Activated T-cell treated with anti-CD3 and anti-CD28 coated beads, Interleukin-2, amount 50 U/mL, for 4 hours (primary cell): ENCODE measurements at regions not wholly inside any gene's neighbourhood (a gene's known extent, or its start where the extent isn't known, plus 50 kb on each side); places are given as distances from the start of the nearest gene placed in this dataset.
"Not testable (repeated sequence)": the region's sequence is repeated elsewhere in the genome, so short reads cannot be mapped to it uniquely, and the experiment has no call there.

ENCODE experiments used
- ATAC-seq, 2 donors: fragments of 200-7000 bp; cut with Tn5 transposase; one replicate each; pipeline ENCODE4 v1.10.0; 2021
- DNase-seq: peaks from one replicate; pipeline ENCODE4 v3.0.0-alpha.2; 2020
- H3K27me3 Mint-ChIP-seq: one replicate; pipeline ENCODE4 v1.8.0; 2021; ENCODE audit warnings: low read depth, mixed read lengths
- H3K36me3 Mint-ChIP-seq: one replicate; pipeline ENCODE4 v1.8.0; 2022; ENCODE audit warnings: mixed read lengths; ENCODE audit not compliant: insufficient read depth
- H3K4me1 Mint-ChIP-seq: one replicate; pipeline ENCODE4 v1.8.0; 2021; ENCODE audit warnings: low read depth, mixed read lengths
- H3K4me3 Mint-ChIP-seq: one replicate; pipeline ENCODE4 v1.8.0; 2021; ENCODE audit warnings: mild to moderate bottlenecking, moderate library complexity, mixed read lengths
- H3K9me3 Mint-ChIP-seq: one replicate; pipeline ENCODE4 v1.8.0; 2021; ENCODE audit warnings: mixed read lengths

DNA sequence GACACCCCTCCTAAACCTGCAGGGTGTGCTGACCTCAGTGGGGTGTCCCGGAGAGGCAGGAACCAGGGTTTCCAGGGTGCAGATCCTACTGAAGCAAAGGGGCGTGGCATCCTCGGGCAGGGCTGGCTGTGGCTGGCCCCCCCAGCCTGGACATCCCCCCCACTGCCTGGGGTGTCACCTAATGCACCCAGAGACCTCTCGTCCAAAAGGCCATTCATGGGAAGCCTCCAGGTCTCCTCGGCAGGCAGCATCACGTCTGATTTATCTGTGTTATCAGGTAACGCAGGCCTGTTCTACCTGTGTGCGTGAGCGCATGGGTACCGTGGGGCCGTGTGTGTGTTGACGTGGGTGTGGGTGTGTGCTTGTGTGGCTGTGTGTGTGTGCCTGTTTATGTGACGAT, 210.0 kb downstream of the SHOX start:
- no peak overlapping the region for H3K4me3 Mint-ChIP-seq
- ATAC-seq: no peak
- no peaks in the 10 kb centered on the region for H3K4me1 Mint-ChIP-seq
- no peak for DNase-seq
- H3K27me3 Mint-ChIP-seq: no peaks in the 10 kb centered on the region
- H3K36me3 Mint-ChIP-seq: no peaks in the 10 kb centered on the region
- peaks cover 7% of the 10 kb centered on the region for H3K9me3 Mint-ChIP-seq

DNA sequence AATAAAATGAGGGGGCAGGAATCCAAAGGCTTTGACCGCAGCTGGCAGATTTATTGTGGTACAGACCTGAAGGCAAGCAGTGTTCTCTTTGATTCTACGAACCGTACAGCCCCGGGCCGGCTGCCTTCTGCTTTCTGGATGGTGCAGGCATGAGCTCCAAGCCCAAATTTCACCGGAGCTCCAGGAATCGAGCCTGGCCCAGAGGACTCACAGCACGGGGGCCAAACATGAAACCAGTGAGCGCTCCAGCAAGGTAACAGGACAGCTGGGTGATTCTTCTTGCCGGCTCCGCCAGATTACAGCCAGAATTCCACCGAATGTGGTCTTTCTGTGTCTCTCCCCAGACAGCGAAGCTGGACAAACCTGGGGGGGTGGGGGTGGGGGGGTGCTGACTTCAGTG, 208.1 kb downstream of the SHOX start:
- H3K9me3 Mint-ChIP-seq, H3K4me3 Mint-ChIP-seq, H3K27me3 Mint-ChIP-seq, H3K4me1 Mint-ChIP-seq, H3K36me3 Mint-ChIP-seq, ATAC-seq, DNase-seq: not testable (repeated sequence)

DNA sequence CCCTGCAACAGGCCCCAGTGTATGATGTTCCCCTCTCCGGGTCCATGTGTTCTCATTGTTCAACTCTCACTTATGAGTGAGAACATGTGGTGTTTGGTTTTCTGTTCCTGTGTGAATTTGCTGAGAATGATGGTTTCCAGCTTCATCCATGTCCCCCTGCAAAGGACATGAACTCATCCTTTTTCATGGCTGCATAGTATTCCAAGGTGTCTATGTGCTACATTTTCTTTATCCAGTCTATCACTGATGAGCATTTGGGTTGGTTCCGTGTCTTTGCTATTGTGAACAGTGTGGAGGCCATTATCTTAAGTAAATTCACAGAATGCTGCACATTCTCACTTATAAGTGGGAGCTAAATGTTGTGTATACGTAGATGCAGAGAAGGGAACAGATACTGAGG, 205.3 kb downstream of the SHOX start:
- not testable (repeated sequence) for H3K4me1 Mint-ChIP-seq, DNase-seq, ATAC-seq, H3K27me3 Mint-ChIP-seq, H3K36me3 Mint-ChIP-seq, H3K4me3 Mint-ChIP-seq, H3K9me3 Mint-ChIP-seq

DNA sequence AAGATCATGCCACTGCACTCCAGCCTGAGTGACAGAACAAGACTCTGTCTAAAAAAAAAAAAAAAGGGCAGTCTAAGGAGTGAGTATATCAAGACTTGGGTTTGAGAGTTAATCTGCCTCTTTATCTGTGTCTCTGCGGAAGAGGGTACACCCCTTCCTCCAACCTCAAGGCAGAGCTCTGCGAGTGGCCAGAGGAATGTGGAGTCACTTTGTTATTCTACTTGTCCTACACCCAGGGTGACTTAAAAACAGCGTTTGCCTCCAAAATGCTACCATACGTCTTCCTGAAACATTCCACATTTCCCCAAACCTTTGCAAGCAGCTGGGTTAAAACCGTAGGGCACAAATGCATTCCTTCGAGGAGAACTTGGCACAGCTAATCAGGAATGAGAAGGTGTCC, 199.9 kb downstream of the SHOX start:
- H3K36me3 Mint-ChIP-seq: no peaks in the 10 kb centered on the region
- no peak overlapping the region for H3K4me3 Mint-ChIP-seq
- ATAC-seq: no peak
- no peak for DNase-seq
- peaks cover 2% of the 10 kb centered on the region for H3K27me3 Mint-ChIP-seq
- no peaks in the 10 kb centered on the region for H3K9me3 Mint-ChIP-seq
- peaks cover 2% of the 10 kb centered on the region for H3K4me1 Mint-ChIP-seq

DNA sequence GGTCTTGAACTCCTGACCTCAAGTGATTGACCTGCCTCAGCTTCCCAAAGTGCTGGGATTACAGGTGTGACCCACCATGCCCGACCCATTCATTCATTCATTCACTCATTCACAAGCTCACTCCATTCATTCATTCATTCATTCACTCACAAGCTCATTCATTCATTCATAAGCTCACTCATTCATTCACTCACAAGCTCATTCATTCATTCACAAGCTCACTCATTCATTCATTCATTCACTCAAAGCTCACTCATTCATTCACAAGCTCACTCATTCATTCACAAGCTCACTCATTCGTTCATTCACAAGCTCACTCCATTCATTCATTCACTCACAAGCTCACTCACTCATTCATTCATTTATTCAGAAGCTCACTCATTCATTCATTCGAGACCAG, 198.6 kb downstream of the SHOX start:
- Mint-ChIP-seq H3K4me1 (peaks cover 2% of the 10 kb centered on the region), H3K4me3 (no peak overlapping the region), H3K36me3 (no peaks in the 10 kb centered on the region), H3K9me3 (no peaks in the 10 kb centered on the region), H3K27me3 (peaks cover 2% of the 10 kb centered on the region)
- DNase-seq (no peak), ATAC-seq (no peak)

DNA sequence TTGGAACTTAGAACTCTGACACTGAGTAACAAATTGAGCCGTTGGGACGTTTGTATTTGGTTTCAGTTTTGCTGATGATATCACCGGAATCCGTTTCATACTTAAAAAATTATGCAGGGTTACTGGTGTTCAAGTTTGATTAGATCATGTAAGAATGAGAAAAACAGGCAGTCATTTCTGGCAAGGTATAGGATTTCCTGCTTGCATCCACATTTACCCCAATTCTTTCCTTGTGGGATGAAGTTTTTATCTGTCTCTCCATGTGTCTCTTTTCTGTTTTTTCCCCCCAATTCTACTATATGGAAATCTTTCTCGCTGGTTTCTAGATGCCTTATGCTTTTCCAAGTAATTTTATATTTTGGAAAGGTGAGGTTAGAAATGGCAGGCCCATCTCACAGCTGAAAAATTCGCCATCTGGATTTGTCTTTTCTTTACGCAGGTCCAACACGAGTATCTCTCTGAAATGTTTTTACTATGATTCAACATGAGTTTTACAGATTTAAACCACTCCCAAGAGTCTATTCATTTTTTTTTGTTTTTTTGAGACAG, 197.9 kb downstream of the SHOX start:
- H3K4me3 Mint-ChIP-seq: no peak overlapping the region
- no peak for DNase-seq
- H3K27me3 Mint-ChIP-seq: peaks cover 2% of the 10 kb centered on the region
- no peak for ATAC-seq
- no peaks in the 10 kb centered on the region for H3K36me3 Mint-ChIP-seq
- no peaks in the 10 kb centered on the region for H3K9me3 Mint-ChIP-seq
- peaks cover 2% of the 10 kb centered on the region for H3K4me1 Mint-ChIP-seq

DNA sequence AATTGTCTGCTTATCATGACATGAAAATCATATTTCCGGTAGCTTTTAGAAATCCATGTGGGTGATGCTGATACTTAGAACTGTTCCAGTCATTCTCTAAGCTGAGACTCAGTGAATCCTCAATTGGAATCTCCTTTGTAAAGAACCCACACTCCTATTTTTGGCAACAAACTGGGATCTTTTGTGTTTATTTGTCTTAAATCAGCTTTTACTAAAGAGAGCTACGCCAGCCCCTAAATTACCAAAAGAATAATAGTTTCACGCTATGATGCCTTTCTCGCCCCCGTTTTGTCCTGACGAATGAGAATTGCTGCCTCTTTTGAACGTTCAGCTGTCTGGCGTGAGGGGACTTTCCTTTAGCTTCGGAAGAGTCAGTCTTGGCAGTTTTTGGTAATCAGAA, 195.9 kb downstream of the SHOX start:
- H3K9me3 Mint-ChIP-seq: peaks cover 5% of the 10 kb centered on the region
- H3K4me3 Mint-ChIP-seq: no peak overlapping the region

DNA sequence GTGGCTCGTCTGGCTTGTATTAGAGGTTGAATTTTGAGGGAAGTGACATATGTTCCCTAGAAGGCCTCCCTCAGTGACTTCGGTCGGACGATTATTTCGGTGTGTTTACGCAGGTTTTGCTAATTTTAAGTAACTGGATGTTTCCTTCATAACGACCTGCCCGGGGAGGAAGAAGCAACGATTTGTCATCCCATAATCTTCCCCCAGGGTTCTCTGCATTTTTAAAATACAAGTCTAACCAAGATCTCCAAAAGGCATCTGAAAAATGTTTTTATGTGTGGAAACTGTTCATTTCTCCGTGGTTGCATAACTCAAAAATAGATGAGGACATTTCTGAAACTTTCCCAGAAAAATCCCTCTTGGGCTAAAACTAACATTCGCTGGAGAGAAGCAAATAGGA, 195.4 kb downstream of the SHOX start:
- peaks cover 2% of the 10 kb centered on the region for H3K4me1 Mint-ChIP-seq
- DNase-seq (no peak), ATAC-seq (no peak)
- no peaks in the 10 kb centered on the region for H3K36me3 Mint-ChIP-seq
- H3K9me3 Mint-ChIP-seq: peaks cover 5% of the 10 kb centered on the region
- no peaks in the 10 kb centered on the region for H3K27me3 Mint-ChIP-seq
- H3K4me3 Mint-ChIP-seq: no peak overlapping the region

More for the DNA sequence above, 195.9 kb downstream of the SHOX start:
- no peak for DNase-seq
- Mint-ChIP-seq H3K4me1 (peaks cover 2% of the 10 kb centered on the region), H3K36me3 (no peaks in the 10 kb centered on the region), H3K27me3 (no peaks in the 10 kb centered on the region)
- ATAC-seq: no peak

DNA sequence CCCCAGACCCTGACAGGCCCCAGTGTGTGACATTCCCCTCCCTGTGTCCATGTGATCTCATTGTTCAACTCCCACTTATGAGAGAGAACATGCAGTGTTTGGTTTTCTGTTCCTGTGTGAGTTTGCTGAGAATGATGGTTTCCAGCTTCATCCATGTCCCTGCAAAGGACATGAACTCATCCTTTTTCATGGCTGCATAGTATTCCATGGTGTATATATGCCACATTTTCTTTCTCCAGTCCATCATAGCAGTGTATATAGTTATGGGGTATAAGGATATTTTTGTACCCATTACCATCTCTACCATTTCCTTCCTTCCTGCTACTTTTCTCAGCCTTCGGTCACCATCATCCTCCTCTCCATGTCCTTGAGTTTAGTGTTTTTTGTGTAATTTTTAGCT, 192.5 kb downstream of the SHOX start:
- not testable (repeated sequence) for H3K36me3 Mint-ChIP-seq, ATAC-seq, H3K4me1 Mint-ChIP-seq, H3K4me3 Mint-ChIP-seq, H3K27me3 Mint-ChIP-seq, H3K9me3 Mint-ChIP-seq, DNase-seq

DNA sequence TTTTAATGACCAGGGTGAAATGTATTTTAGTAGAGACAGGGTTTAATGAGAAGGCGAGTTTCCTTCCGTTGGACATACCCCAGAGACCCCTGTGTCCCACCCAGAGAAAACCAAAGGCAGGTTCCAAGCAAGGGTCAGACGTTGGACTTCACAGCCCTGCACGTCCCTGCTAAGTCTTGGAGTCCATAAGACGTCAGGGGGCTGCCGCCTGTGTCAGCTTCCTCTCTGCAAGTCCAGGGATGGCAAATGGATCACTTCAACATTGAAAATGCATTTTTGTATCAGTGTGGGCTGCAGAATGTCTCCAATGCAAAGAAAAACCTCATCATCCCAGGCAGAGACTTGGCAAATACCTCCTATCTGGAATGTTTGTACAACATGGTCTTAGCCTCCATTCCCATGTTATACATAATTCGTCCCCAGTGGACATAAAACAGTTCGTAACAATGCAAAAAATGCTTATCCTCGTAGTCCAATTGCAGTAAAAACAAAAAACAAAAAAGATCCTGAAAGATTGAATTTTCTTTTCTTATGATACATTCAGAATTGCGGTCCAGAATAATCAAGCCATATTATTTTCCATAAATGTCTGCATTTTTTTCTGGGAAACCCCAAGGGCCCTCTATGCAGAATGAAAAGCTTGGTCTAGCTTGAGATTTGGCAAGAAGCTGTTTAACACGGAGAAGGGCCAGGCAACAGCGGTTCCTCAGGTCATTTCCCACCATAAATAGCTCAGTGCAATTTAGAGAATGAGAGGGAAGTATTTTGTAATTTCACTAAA, 190.9 kb downstream of the SHOX start:
- DNase-seq (no peak), ATAC-seq (no peak)
- no peaks in the 10 kb centered on the region for H3K4me1 Mint-ChIP-seq
- H3K27me3 Mint-ChIP-seq: no peaks in the 10 kb centered on the region
- H3K36me3 Mint-ChIP-seq: no peaks in the 10 kb centered on the region
- H3K9me3 Mint-ChIP-seq: peaks cover 5% of the 10 kb centered on the region
- H3K4me3 Mint-ChIP-seq: no peak overlapping the region

DNA sequence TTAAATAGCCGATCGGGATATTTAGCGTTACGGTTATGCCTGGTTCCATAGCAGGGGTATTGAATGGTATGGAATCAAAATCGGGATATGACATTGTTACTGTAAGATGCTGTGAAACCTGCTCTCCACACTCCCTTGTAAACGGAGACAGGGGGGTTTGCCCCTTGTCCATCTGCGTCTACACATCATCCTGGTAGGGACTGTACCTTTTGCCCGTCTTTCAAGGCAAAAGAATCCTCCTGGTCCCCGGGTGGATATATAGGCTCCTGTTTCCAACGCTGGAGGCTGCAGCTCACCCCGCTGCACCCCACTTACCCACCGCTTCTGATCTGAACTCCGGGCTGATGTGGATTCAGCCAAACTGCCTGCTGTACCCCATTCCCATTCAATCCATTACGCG, 189.1 kb downstream of the SHOX start:
- no peak for DNase-seq
- Mint-ChIP-seq H3K4me3 (no peak overlapping the region), H3K4me1 (no peaks in the 10 kb centered on the region), H3K9me3 (peaks cover 5% of the 10 kb centered on the region), H3K27me3 (no peaks in the 10 kb centered on the region), H3K36me3 (no peaks in the 10 kb centered on the region)
- no peak for ATAC-seq

DNA sequence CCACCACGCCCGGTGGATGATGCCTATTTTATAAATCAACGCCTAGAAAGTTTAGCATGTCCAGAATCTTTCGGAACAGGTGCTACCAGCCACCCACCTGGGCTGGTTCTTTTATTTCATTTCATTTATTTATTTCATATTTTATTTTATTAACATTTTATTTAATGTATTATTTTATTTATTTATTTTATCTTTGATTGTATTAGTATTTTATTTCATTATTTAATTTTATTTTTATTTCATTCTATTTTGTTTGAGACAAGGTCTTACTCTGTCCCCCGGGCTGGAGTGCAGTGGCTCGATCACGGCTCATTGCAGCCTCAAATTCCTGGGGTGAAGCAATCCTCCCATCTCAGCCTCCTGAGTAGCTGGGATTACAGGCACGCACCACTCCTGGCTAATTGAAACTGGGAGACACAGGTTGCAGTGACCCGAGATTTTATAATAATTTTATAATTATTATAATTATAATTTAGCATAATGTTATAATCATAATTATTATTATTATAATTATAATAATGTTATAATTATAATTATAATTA, 187.2 kb downstream of the SHOX start:
- Mint-ChIP-seq H3K27me3 (no peaks in the 10 kb centered on the region), H3K4me1 (no peaks in the 10 kb centered on the region), H3K9me3 (peaks cover 3% of the 10 kb centered on the region), H3K36me3 (no peaks in the 10 kb centered on the region), H3K4me3 (no peak overlapping the region)
- ATAC-seq (no peak), DNase-seq (no peak)

DNA sequence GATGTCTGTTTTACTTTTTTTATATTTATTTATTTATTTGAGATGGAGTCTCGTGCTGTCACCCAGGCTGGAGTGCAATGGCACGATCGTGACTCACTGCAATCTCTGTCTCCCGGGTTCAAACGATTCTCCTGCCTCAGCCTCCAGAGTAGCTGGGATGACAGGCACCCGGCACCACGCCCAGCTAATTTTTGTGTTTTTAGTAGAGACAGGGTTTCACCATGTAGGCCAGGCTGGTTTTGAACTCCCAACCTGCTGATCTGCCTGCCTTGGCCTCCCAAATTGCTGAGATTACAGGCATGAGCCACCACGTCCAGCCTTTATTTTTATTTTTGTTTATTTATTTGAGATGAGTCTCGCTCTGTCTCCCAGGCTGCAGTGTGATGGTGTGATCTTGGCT, 186.6 kb downstream of the SHOX start:
- H3K4me1 Mint-ChIP-seq, ATAC-seq, H3K4me3 Mint-ChIP-seq, DNase-seq, H3K36me3 Mint-ChIP-seq, H3K27me3 Mint-ChIP-seq, H3K9me3 Mint-ChIP-seq: not testable (repeated sequence)

DNA sequence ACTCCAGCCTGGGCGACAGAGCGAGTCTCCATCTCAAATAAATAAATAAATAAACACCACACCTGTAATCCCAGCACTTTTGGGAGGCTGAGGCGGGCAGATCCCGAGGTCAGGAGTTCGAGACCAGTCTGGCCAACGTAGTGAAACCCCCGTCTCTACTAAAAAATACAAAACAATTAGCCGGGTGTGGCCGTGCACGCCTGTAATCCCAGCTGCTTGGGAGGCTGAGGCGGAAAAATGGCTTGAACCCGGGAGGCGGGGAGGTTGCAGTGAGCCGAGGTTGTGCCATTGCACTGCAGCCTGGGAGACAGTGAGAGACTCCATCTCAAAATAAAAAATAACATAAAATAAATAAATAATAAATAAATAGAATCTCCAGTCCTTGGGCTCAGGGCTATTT, 185.8 kb downstream of the SHOX start:
- H3K36me3 Mint-ChIP-seq: no peaks in the 10 kb centered on the region
- peaks cover 3% of the 10 kb centered on the region for H3K9me3 Mint-ChIP-seq
- ATAC-seq (no peak), DNase-seq (no peak)
- no peaks in the 10 kb centered on the region for H3K27me3 Mint-ChIP-seq
- H3K4me1 Mint-ChIP-seq: no peaks in the 10 kb centered on the region
- no peak overlapping the region for H3K4me3 Mint-ChIP-seq

DNA sequence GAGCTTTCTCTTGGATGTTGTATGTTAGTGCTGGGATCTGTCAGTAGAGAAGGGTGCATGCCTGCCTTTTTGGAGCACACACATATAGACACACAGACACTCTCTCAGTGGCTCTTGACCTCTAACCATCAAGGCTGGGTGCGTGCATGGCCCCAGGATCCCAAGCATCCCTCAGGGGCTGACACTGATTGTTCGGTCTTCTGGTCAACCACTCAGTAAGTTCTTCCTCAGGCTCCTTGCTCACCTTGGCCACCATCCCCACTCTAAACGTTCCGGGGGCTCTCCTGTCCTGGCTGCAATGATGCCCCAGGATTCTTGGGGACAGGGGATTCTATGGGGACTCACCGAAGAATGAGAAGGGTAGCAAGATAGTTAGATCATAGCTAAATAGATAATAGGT, 179.6 kb downstream of the SHOX start:
- peaks cover 2% of the 10 kb centered on the region for H3K4me1 Mint-ChIP-seq
- peaks cover 3% of the 10 kb centered on the region for H3K9me3 Mint-ChIP-seq
- no peak overlapping the region for H3K4me3 Mint-ChIP-seq
- no peaks in the 10 kb centered on the region for H3K36me3 Mint-ChIP-seq
- no peak for ATAC-seq
- H3K27me3 Mint-ChIP-seq: peaks cover 9% of the 10 kb centered on the region
- DNase-seq: no peak
